GM23248 (cell line): ENCODE measurements at regions not wholly inside any gene's neighbourhood (a gene's known extent, or its start where the extent isn't known, plus 50 kb on each side); places are given as distances from the start of the nearest gene placed in this dataset.

Experiments
- EZH2 ChIP-seq: fragments of 200-600 bp; sonication (generic); IDR thresholded peaks from 2 replicates; pipeline ENCODE4 v1.6.1; 2018; ENCODE audit warnings: antibody characterized with exemption, mild to moderate bottlenecking; ENCODE audit not compliant: insufficient read depth, poor library complexity, severe bottlenecking
- EZH2phosphoT487 ChIP-seq: fragments of 200-600 bp; sonication (generic); IDR thresholded peaks from 2 replicates; pipeline ENCODE4 v1.6.1; 2018; ENCODE audit warnings: antibody characterized with exemption, moderate library complexity, mild to moderate bottlenecking, low read depth; ENCODE audit not compliant: insufficient read depth

DNA sequence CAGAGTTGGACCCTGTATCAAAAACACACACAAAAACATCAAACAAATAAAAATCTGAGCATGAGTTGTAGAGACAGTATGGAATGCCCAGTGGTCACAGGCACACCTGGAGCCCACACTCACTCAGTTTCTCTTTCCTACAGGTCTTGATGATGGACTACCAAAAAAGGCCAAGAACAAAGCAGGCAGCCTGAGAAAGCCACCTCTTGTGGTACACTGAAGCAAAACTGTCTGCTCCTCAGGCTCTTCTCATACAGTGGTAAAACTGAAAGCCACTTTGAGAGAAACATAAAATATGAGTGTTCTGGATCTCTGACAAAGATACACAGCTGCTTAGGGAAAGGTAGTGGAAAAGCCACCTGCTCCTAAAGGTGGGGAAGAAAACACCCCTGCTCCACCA, 1206.9 kb downstream of the FSTL5 start:
- TF ChIP-seq EZH2phosphoT487 (no peak), EZH2 (no peak)
